Activated CD8-positive, alpha-beta T cell treated with anti-CD3 and anti-CD28 coated beads for 36 hours (primary cell): ENCODE measurements at regions not wholly inside any gene's neighbourhood (a gene's known extent, or its start where the extent isn't known, plus 50 kb on each side); places are given as distances from the start of the nearest gene placed in this dataset.

Experiments
- ATAC-seq: fragments of 200-7000 bp; cut with Tn5 transposase; one replicate; pipeline ENCODE4 v1.10.0; 2021; ENCODE audit warnings: mild to moderate bottlenecking, moderate library complexity
- CTCF ChIA-PET: fragments of 350-600 bp; sonication (Branson Sonifier 250); formaldehyde crosslinking; loops from one replicate; lab custom pipeline; 2021; ENCODE audit warnings: antibody characterized with exemption; lab: Charles Lee
- POLR2A ChIA-PET: fragments of 350-600 bp; sonication (Branson Sonifier 250); formaldehyde crosslinking; loops from one replicate; lab custom pipeline; 2021; ENCODE audit warnings: antibody characterized with exemption; lab: Charles Lee
- DNase-seq: peaks from one replicate; pipeline ENCODE4 v3.0.0-alpha.2; 2020
- H3K27ac Mint-ChIP-seq: one replicate; pipeline ENCODE4 v1.8.0; 2021; ENCODE audit warnings: mild to moderate bottlenecking, mixed read lengths
- H3K27me3 Mint-ChIP-seq: one replicate; pipeline ENCODE4 v1.8.0; 2021; ENCODE audit warnings: mixed read lengths
- H3K36me3 Mint-ChIP-seq: one replicate; pipeline ENCODE4 v1.8.0; 2021; ENCODE audit warnings: low read depth, mixed read lengths
- H3K4me1 Mint-ChIP-seq: one replicate; pipeline ENCODE4 v1.8.0; 2021; ENCODE audit warnings: low read depth, mixed read lengths
- H3K4me3 Mint-ChIP-seq: one replicate; pipeline ENCODE4 v1.8.0; 2021; ENCODE audit warnings: mild to moderate bottlenecking, moderate library complexity, mixed read lengths
- H3K9me3 Mint-ChIP-seq: one replicate; pipeline ENCODE4 v1.8.0; 2021; ENCODE audit warnings: mixed read lengths
- intact Hi-C: fragments of 100-400 bp; cut with micrococcal nuclease; formaldehyde crosslinking; loops from one replicate; pipeline ENCODE4 v1.10.0; 2022
- TF ChIP-seq, protein P1 (sequence below): fragments of 200-600 bp; IDR thresholded peaks from one replicate; pipeline ENCODE4 v1.8.0; 2022; ENCODE audit warnings: antibody characterized with exemption, mild to moderate bottlenecking

DNA sequence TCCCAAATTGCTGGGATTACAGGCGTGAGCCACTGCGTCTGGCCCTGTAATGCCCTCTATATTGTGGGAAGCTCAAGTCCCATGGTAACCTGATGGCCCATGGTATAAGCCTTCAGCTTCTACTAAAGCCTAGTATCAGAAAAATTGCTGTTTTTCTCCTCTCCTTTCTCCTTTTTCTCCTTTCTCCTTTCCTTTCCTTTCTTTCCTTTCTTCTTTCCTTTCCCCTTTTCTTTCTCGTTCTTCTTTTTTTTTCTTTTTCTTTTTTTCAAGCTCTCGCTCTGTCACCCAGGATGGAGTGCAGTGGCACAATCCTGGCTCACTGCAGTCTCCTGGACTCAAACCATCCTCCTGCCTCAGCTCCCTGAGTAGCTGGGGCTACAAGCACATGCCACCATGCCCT is 740.7 kb downstream of the FAM133A start:
- no peak overlapping the region for H3K4me3 Mint-ChIP-seq
- ChIA-PET CTCF (interaction anchor here (0.6 kb wide), 1 partner anchor 639 kb away, joined by 3 read pairs; no protein-coding TSS in a partner anchor), POLR2A (no interaction called here)
- H3K36me3 Mint-ChIP-seq: no peaks in the 10 kb centered on the region
- H3K27me3 Mint-ChIP-seq: no peaks in the 10 kb centered on the region
- intact Hi-C loops: no loop called here
- DNase-seq (no peak), ATAC-seq (no peak)
- TF ChIP-seq, protein P1, sequence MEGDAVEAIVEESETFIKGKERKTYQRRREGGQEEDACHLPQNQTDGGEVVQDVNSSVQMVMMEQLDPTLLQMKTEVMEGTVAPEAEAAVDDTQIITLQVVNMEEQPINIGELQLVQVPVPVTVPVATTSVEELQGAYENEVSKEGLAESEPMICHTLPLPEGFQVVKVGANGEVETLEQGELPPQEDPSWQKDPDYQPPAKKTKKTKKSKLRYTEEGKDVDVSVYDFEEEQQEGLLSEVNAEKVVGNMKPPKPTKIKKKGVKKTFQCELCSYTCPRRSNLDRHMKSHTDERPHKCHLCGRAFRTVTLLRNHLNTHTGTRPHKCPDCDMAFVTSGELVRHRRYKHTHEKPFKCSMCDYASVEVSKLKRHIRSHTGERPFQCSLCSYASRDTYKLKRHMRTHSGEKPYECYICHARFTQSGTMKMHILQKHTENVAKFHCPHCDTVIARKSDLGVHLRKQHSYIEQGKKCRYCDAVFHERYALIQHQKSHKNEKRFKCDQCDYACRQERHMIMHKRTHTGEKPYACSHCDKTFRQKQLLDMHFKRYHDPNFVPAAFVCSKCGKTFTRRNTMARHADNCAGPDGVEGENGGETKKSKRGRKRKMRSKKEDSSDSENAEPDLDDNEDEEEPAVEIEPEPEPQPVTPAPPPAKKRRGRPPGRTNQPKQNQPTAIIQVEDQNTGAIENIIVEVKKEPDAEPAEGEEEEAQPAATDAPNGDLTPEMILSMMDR: no peak
- no peaks in the 10 kb centered on the region for H3K4me1 Mint-ChIP-seq
- no peak overlapping the region for H3K27ac Mint-ChIP-seq
- H3K9me3 Mint-ChIP-seq: peaks cover 1% of the 10 kb centered on the region

DNA sequence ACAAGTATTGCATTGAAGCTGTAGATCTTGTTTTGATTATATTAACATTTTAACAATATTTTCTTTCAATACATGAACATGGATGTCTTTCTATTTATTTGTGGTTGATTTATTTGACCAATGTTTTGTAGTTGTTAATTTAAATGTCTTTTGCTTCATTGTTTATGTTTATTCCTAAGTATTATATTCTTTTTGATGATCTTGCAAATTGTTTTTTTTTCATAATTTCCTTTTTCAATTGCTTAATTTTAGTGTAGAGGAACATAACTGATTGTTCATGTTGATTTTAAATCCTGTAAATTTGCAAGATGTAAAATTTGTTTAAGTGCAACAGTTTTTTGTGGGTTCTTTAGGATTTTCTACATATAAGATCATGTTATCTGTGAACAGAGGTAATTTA is 744.1 kb downstream of the FAM133A start:
- CTCF ChIA-PET: no interaction called here
- Mint-ChIP-seq H3K27ac (no peak overlapping the region), H3K4me3 (no peak overlapping the region), H3K9me3 (no peaks in the 10 kb centered on the region), H3K36me3 (no peaks in the 10 kb centered on the region), H3K4me1 (no peaks in the 10 kb centered on the region), H3K27me3 (no peaks in the 10 kb centered on the region)
- POLR2A ChIA-PET: no interaction called here
- TF ChIP-seq, protein P1: no peak
- ATAC-seq (no peak), DNase-seq (no peak)
- intact Hi-C loops: no loop called here

DNA sequence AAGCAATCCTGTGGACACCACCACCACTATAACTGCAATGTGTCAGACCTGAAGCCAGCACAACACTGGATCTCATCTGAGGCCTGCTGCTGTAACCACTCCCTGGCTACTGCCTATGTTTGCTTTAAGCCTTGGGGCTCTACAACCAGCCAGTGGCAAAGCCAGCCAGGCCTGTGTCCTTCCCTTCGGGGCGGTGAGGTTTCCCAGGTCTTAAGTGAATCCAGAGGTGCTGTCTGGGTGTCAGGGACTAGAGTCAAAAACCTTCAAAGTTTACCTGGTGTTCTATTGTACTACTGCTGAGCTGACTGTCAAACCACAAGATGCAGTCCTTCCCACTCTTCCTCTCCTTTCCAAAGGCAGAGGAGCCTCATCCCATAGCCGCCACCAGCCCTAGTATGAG is 750.5 kb downstream of the FAM133A start:
- POLR2A ChIA-PET: no interaction called here
- H3K4me1 Mint-ChIP-seq: no peaks in the 10 kb centered on the region
- no peak overlapping the region for H3K27ac Mint-ChIP-seq
- no peaks in the 10 kb centered on the region for H3K9me3 Mint-ChIP-seq
- no peak for DNase-seq
- H3K27me3 Mint-ChIP-seq: no peaks in the 10 kb centered on the region
- no peak for ATAC-seq
- TF ChIP-seq, protein P1: no peak
- no peak overlapping the region for H3K4me3 Mint-ChIP-seq
- CTCF ChIA-PET: no interaction called here
- H3K36me3 Mint-ChIP-seq: no peaks in the 10 kb centered on the region
- intact Hi-C loops: no loop called here

DNA sequence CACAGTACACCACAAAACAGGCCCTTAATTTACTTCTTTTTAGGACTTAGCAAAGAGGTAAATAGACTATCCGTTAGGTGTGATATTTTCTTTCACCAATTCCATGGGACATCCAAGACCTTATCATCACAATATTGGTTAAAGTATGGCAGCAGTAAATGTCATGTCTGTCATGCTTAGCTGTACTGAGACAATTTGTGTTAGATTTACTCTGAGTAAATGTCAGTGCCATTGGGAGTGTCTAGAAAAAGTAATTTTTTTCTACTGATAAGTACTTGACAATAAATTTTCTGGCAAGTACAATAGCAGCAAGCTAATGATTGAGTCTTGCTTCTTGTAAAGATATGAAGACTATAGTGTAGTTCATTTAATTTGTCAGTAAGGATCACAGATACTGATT is 756.1 kb downstream of the FAM133A start:
- H3K9me3 Mint-ChIP-seq: no peaks in the 10 kb centered on the region
- no peaks in the 10 kb centered on the region for H3K27me3 Mint-ChIP-seq
- ATAC-seq (no peak), DNase-seq (no peak)
- no peak overlapping the region for H3K27ac Mint-ChIP-seq
- ChIA-PET POLR2A (no interaction called here), CTCF (no interaction called here)
- H3K4me1 Mint-ChIP-seq: no peaks in the 10 kb centered on the region
- no peaks in the 10 kb centered on the region for H3K36me3 Mint-ChIP-seq
- no peak overlapping the region for H3K4me3 Mint-ChIP-seq
- TF ChIP-seq, protein P1: no peak
- intact Hi-C loops: no loop called here

DNA sequence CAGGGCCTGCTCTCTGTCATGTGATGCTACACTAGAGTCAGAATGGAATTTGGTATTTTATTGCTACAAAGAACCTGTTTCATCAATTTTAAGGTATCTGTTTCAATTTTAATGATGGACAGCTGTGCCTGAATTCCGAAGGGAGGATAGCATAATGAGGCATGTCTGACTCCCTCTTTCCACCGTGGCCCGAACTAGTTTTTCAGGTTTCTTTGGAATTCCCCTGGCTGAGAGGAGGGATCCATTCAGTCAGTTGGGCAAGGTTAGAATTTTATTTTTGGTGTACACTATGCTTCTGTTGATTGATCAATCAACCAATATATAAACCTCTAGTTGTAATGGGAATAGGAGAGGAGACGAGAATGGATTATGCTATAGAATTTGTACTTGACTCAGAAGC is 761.8 kb downstream of the FAM133A start:
- Mint-ChIP-seq H3K4me1 (no peaks in the 10 kb centered on the region), H3K27ac (no peak overlapping the region), H3K9me3 (peaks cover 4% of the 10 kb centered on the region), H3K36me3 (no peaks in the 10 kb centered on the region), H3K4me3 (no peak overlapping the region), H3K27me3 (no peaks in the 10 kb centered on the region)
- TF ChIP-seq, protein P1: no peak
- ChIA-PET POLR2A (no interaction called here), CTCF (no interaction called here)
- ATAC-seq: no peak
- intact Hi-C loops: no loop called here
- DNase-seq: no peak
